Hindlimb muscle (tissue), 1 donor: ENCODE measurements at regions not wholly inside any gene's neighbourhood (a gene's known extent, or its start where the extent isn't known, plus 50 kb on each side); places are given as distances from the start of the nearest gene placed in this dataset.

Experiments used
- DNase-seq: peaks from one replicate; pipeline ENCODE4 v3.0.0-alpha.2; 2013

GRCh38 chr3:83076041-83076440 is 1314.6 kb upstream of the GBE1 start:
- DNase-seq = no peak

- DNase-seq = no peak
These were observed 1313.0 kb upstream of the GBE1 start for GRCh38 chr3:83074485-83074884.

- no peak for DNase-seq
These were observed 1304.5 kb upstream of the GBE1 start for GRCh38 chr3:83065851-83066460.

GRCh38 chr3:83063446-83063845 is 1302.0 kb upstream of the GBE1 start:
- DNase-seq = no peak

GRCh38 chr3:83048556-83048955 is 1287.1 kb upstream of the GBE1 start:
- no peak for DNase-seq

- DNase-seq = no peak
These were observed 1278.0 kb upstream of the GBE1 start for GRCh38 chr3:83039422-83039821.

- DNase-seq = no peak
These were observed 1274.2 kb upstream of the GBE1 start for GRCh38 chr3:83035704-83036010.

GRCh38 chr3:83034806-83035703 is 1273.6 kb upstream of the GBE1 start:
- no peak for DNase-seq

- DNase-seq = no peak
These were observed 1271.7 kb upstream of the GBE1 start for GRCh38 chr3:83033133-83033532.

GRCh38 chr3:83023086-83023485 is 1261.6 kb upstream of the GBE1 start:
- DNase-seq = no peak

GRCh38 chr3:83011481-83011880 is 1250.0 kb upstream of the GBE1 start:
- no peak for DNase-seq

GRCh38 chr3:83003917-83004316 is 1242.5 kb upstream of the GBE1 start:
- DNase-seq = no peak

GRCh38 chr3:83002869-83003445 is 1241.5 kb upstream of the GBE1 start:
- DNase-seq = no peak

GRCh38 chr3:82999777-83000176 is 1238.3 kb upstream of the GBE1 start:
- DNase-seq = no peak

- no peak for DNase-seq
These were observed 1216.9 kb upstream of the GBE1 start for GRCh38 chr3:82978368-82978767.

GRCh38 chr3:82977871-82978270 is 1216.4 kb upstream of the GBE1 start:
- DNase-seq = no peak

GRCh38 chr3:82973791-82974190 is 1212.3 kb upstream of the GBE1 start:
- DNase-seq = no peak

GRCh38 chr3:82960379-82960778 is 1198.9 kb upstream of the GBE1 start:
- DNase-seq = no peak

GRCh38 chr3:82957696-82958095 is 1196.3 kb upstream of the GBE1 start:
- DNase-seq = no peak

- no peak for DNase-seq
These were observed 1195.6 kb upstream of the GBE1 start for GRCh38 chr3:82957079-82957478.

- no peak for DNase-seq
These were observed 1193.0 kb upstream of the GBE1 start for GRCh38 chr3:82954486-82954885.

GRCh38 chr3:82942041-82942440 is 1180.6 kb upstream of the GBE1 start:
- no peak for DNase-seq

- no peak for DNase-seq
These were observed 1178.7 kb upstream of the GBE1 start for GRCh38 chr3:82940124-82940523.

- DNase-seq = no peak
These were observed 1178.1 kb upstream of the GBE1 start for GRCh38 chr3:82939491-82940097.
